HG03103 (cell line): ENCODE measurements at regions not wholly inside any gene's neighbourhood (a gene's known extent, or its start where the extent isn't known, plus 50 kb on each side); places are given as distances from the start of the nearest gene placed in this dataset.
"Not testable (repeated sequence)": the region's sequence is repeated elsewhere in the genome, so short reads cannot be mapped to it uniquely, and the experiment has no call there.

Source experiments
- ATAC-seq: cut with Tn5 transposase; IDR thresholded peaks from one replicate; pipeline ENCODE4 v1.9.1; 2021; ENCODE audit warnings: low read depth; ENCODE audit not compliant: unreplicated experiment

GRCh38 chr6:146928503-146928902, 275.7 kb upstream of the STXBP5 start:
- no peak for ATAC-seq

GRCh38 chr6:146931214-146931613, 273.0 kb upstream of the STXBP5 start:
- ATAC-seq, result no peak

- ATAC-seq, result no peak
Observed at GRCh38 chr6:146937316-146937715, 266.9 kb upstream of the STXBP5 start.

GRCh38 chr6:146938266-146938665, 266.0 kb upstream of the STXBP5 start:
- no peak for ATAC-seq

GRCh38 chr6:146939456-146939855, 264.8 kb upstream of the STXBP5 start:
- ATAC-seq, result not testable (repeated sequence)

GRCh38 chr6:146943664-146944063, 260.6 kb upstream of the STXBP5 start:
- no peak for ATAC-seq

GRCh38 chr6:146944077-146944476, 260.1 kb upstream of the STXBP5 start:
- ATAC-seq, result no peak

- no peak for ATAC-seq
Observed at GRCh38 chr6:146944809-146945208, 259.4 kb upstream of the STXBP5 start.

GRCh38 chr6:146946559-146946958, 257.7 kb upstream of the STXBP5 start:
- no peak for ATAC-seq

GRCh38 chr6:146948790-146949342, 255.4 kb upstream of the STXBP5 start:
- ATAC-seq, result no peak

GRCh38 chr6:146949425-146949824, 254.8 kb upstream of the STXBP5 start:
- ATAC-seq, result no peak

GRCh38 chr6:146950351-146950835, 253.8 kb upstream of the STXBP5 start:
- no peak for ATAC-seq

- ATAC-seq, result no peak
Observed at GRCh38 chr6:146955570-146955969, 248.6 kb upstream of the STXBP5 start.

- ATAC-seq, result no peak
Observed at GRCh38 chr6:146957181-146958093, 246.8 kb upstream of the STXBP5 start.

- no peak for ATAC-seq
Observed at GRCh38 chr6:146961831-146962230, 242.4 kb upstream of the STXBP5 start.

GRCh38 chr6:146962329-146962728, 241.9 kb upstream of the STXBP5 start:
- no peak for ATAC-seq

- ATAC-seq, result no peak
Observed at GRCh38 chr6:146965110-146965689, 239.0 kb upstream of the STXBP5 start.

- no peak for ATAC-seq
Observed at GRCh38 chr6:146968041-146968760, 236.0 kb upstream of the STXBP5 start.

- no peak for ATAC-seq
Observed at GRCh38 chr6:146972546-146972945, 231.7 kb upstream of the STXBP5 start.

GRCh38 chr6:146974351-146974750, 229.9 kb upstream of the STXBP5 start:
- ATAC-seq, result no peak

- ATAC-seq, result no peak
Observed at GRCh38 chr6:146975093-146975492, 229.1 kb upstream of the STXBP5 start.
